Esophagus squamous epithelium (tissue), 4 donors: ENCODE measurements at regions not wholly inside any gene's neighbourhood (a gene's known extent, or its start where the extent isn't known, plus 50 kb on each side); places are given as distances from the start of the nearest gene placed in this dataset.

Experiments
- CTCF ChIP-seq, 6 experiments: fragments of 450-650 bp in 4 of 6; fragments of 200-600 bp in 2 of 6; sonication (generic) in 2 of 6; IDR thresholded peaks; one replicate each; pipeline ENCODE4 v1.5.1; 2016 to 2019; ENCODE audit warnings: antibody characterized with exemption in 6 of 6, mild to moderate bottlenecking in 4 of 6, moderate library complexity in 4 of 6
- POLR2A ChIP-seq, 4 donors: fragments of 450-650 bp; IDR thresholded peaks; one replicate each; pipeline ENCODE4 v1.6.1; 2017; ENCODE audit warnings: antibody characterized with exemption in 4 of 4, mild to moderate bottlenecking in 4 of 4, moderate library complexity in 3 of 4

- TF ChIP-seq CTCF (IDR thresholded peaks at IDR 0.05) = no peak
- TF ChIP-seq POLR2A (IDR thresholded peaks at IDR 0.05) = no peak
Measured at GRCh38 chr14:95389471-95390011, 69.8 kb upstream of the CLMN start.
